GM13977 (cell line): ENCODE measurements at regions not wholly inside any gene's neighbourhood (a gene's known extent, or its start where the extent isn't known, plus 50 kb on each side); places are given as distances from the start of the nearest gene placed in this dataset.
A peak's percentile ranks its signal among the peaks of the same experiment; 100 is the strongest.
"Not testable (repeated sequence)": the region's sequence is repeated elsewhere in the genome, so short reads cannot be mapped to it uniquely, and the experiment has no call there.

Experiments
- DNase-seq: peaks from one replicate; pipeline ENCODE4 v3.0.0; 2012; ENCODE audit warnings: low spot score
- CTCF ChIP-seq: IDR thresholded peaks from 2 replicates; pipeline ENCODE4 v1.5.1; 2012; ENCODE audit warnings: mild to moderate bottlenecking, control low read depth; ENCODE audit not compliant: insufficient read depth; ENCODE audit errors: extremely low read depth, missing control alignments
- in situ Hi-C: fragments of 300-500 bp; cut with MboI; formaldehyde crosslinking; loops from one replicate; pipeline ENCODE4 v1.12.0; 2022; ENCODE audit warnings: low sequenced_read_pairs, low pct_unique_long_range_greater_than_20kb, mixed read lengths, inconsistent platforms; ENCODE audit not compliant: unreplicated experiment

GRCh38 chr1:209113521-209113920, 470.0 kb upstream of the CAMK1G start:
- no peak for TF ChIP-seq CTCF
- in situ Hi-C loops: no loop called here
- DNase-seq: no peak

- no peak for TF ChIP-seq CTCF
- in situ Hi-C loops: no loop called here
- no peak for DNase-seq
Measured at GRCh38 chr1:209116705-209117104, 466.8 kb upstream of the CAMK1G start.

- TF ChIP-seq CTCF: no peak
- DNase-seq: no peak
- in situ Hi-C loops: no loop called here
Measured at GRCh38 chr1:209123601-209124000, 459.9 kb upstream of the CAMK1G start.

- DNase-seq, in situ Hi-C loops: not testable (repeated sequence)
Measured at GRCh38 chr1:209129091-209129490, 454.4 kb upstream of the CAMK1G start.

GRCh38 chr1:209130886-209131285, 452.6 kb upstream of the CAMK1G start:
- DNase-seq: no peak
- in situ Hi-C loops: no loop called here
- TF ChIP-seq CTCF: no peak

GRCh38 chr1:209132736-209133467, 450.6 kb upstream of the CAMK1G start:
- in situ Hi-C loops: no loop called here
- DNase-seq: no peak
- TF ChIP-seq CTCF: no peak

GRCh38 chr1:209134001-209134400, 449.5 kb upstream of the CAMK1G start:
- no peak for TF ChIP-seq CTCF
- DNase-seq: peak; percentile 32
- in situ Hi-C loops: no loop called here
